GM12878 (cell line): ENCODE measurements at regions not wholly inside any gene's neighbourhood (a gene's known extent, or its start where the extent isn't known, plus 50 kb on each side); places are given as distances from the start of the nearest gene placed in this dataset.
A peak's percentile ranks its signal among the peaks of the same experiment; 100 is the strongest.

Source experiments
- ATAC-seq: fragments of 200-7000 bp; cut with Tn5 transposase; 3 replicates; pipeline ENCODE4 v1.9.1; 2020; ENCODE audit warnings: mild to moderate bottlenecking, moderate library complexity
- BruUV-seq: library from RNA; stranded (reverse); fragments of 400-500 nt; replicated peaks from 2 replicates; lab custom pipeline; 2021; lab: Mats Ljungman, UMichigan
- CTCF ChIA-PET: fragments of 300-600 bp; sonication (Branson Sonifier 250); formaldehyde crosslinking; extraction: SDS; loops from one replicate; lab custom pipeline; 2021; ENCODE audit warnings: inconsistent platforms; lab: Yijun Ruan, JAX
- POLR2A ChIA-PET: fragments of 350-600 bp; formaldehyde crosslinking; extraction: SDS; loops from one replicate; lab custom pipeline; 2021; ENCODE audit warnings: inconsistent platforms; lab: Charles Lee
- RAD21 ChIA-PET: fragments of 300-600 bp; sonication (Branson Sonifier 250); formaldehyde crosslinking; loops from one replicate; lab custom pipeline; 2023; ENCODE audit warnings: antibody characterized with exemption; ENCODE audit not compliant: unreplicated experiment; lab: Charles Lee
- SMC1A ChIA-PET: fragments of 300-600 bp; sonication (Branson Sonifier 250); formaldehyde crosslinking; loops from one replicate; lab custom pipeline; 2023; ENCODE audit not compliant: unreplicated experiment, uncharacterized antibody; lab: Charles Lee
- DNase-seq: peaks from one replicate; pipeline ENCODE4 v3.0.0-alpha.2; 2011; ENCODE audit warnings: low read depth, low spot score
- FAIRE-seq: peaks from 3 replicates; lab custom pipeline; 2011; peaks lifted over from hg19 to GRCh38; lab: Jason Lieb, UNC
- H2AFZ ChIP-seq: 2 replicates; pipeline ENCODE4 v1.6.0; 2011; ENCODE audit warnings: low read depth, low read length, control low read depth; ENCODE audit not compliant: control insufficient read depth
- H3K27ac ChIP-seq: 2 replicates; pipeline ENCODE4 v1.5.1; 2011; ENCODE audit warnings: control low read depth; ENCODE audit not compliant: control insufficient read depth, insufficient read depth
- H3K27me3 ChIP-seq, 2 experiments: replicated peaks in 1 of 2; 2 replicates each; pipeline versions ENCODE4 v1.6.0 to v1.6.1; 2011; ENCODE audit warnings: low read length in 1 of 2; ENCODE audit not compliant: control insufficient read depth in 2 of 2, insufficient read depth in 2 of 2
- H3K36me3 ChIP-seq, 2 experiments: 2 replicates each; pipeline ENCODE4 v1.5.1; 2011; ENCODE audit warnings: low read length in 1 of 2; ENCODE audit not compliant: control insufficient read depth in 2 of 2, insufficient read depth in 2 of 2
- H3K4me1 ChIP-seq: 2 replicates; pipeline ENCODE4 v1.6.1; 2011; ENCODE audit warnings: mild to moderate bottlenecking, low read length, moderate library complexity, mixed read lengths; ENCODE audit not compliant: control insufficient read depth, insufficient read depth
- H3K4me2 ChIP-seq: 2 replicates; pipeline ENCODE4 v1.6.0; 2011; ENCODE audit warnings: control low read depth; ENCODE audit not compliant: control insufficient read depth, insufficient read depth
- H3K4me3 ChIP-seq: fragments of 200-600 bp; sonication (generic); 2 replicates; pipeline ENCODE4 v1.5.1; 2016
- H3K79me2 ChIP-seq: 2 replicates; pipeline ENCODE4 v1.6.0; 2011; ENCODE audit warnings: low read length; ENCODE audit not compliant: control insufficient read depth, insufficient read depth
- H3K9ac ChIP-seq: 2 replicates; pipeline ENCODE4 v1.8.0; 2011; ENCODE audit warnings: low read length, control low read depth, mixed read lengths; ENCODE audit not compliant: control insufficient read depth, insufficient read depth
- H3K9me3 ChIP-seq: replicated peaks from 3 replicates; pipeline ENCODE4 v1.5.1; 2011; ENCODE audit warnings: mild to moderate bottlenecking, low read length; ENCODE audit not compliant: control insufficient read depth, insufficient read depth
- H4K20me1 ChIP-seq: 2 replicates; pipeline ENCODE4 v1.6.0; 2011; ENCODE audit not compliant: control insufficient read depth, insufficient read depth
- CBX5 ChIP-seq: sonication (generic); IDR thresholded peaks from 2 replicates; pipeline ENCODE4 v1.6.1; 2016; ENCODE audit warnings: low read depth, moderate library complexity, mild to moderate bottlenecking, inconsistent platforms
- EED ChIP-seq: sonication (generic); IDR thresholded peaks from 2 replicates; pipeline ENCODE4 v1.6.1; 2016; ENCODE audit warnings: antibody characterized with exemption, low read depth
- EP300 ChIP-seq, 2 experiments: fragments of 150-350 bp in 1 of 2; IDR thresholded peaks; 2 replicates each; pipeline ENCODE4 v1.6.1; 2011 to 2012; ENCODE audit warnings: low read depth in 2 of 2, low read length in 2 of 2, borderline replicate concordance in 1 of 2, improper control_type of control experiment in 1 of 2, inconsistent platforms in 1 of 2; ENCODE audit not compliant: control insufficient read depth in 1 of 2
- HDAC2 ChIP-seq: fragments of 200-600 bp; sonication (generic); IDR thresholded peaks from 2 replicates; pipeline ENCODE4 v1.6.1; 2017
- NKRF ChIP-seq: fragments of 450-650 bp; conservative IDR thresholded peaks from 2 replicates; pipeline ENCODE4 v1.6.1; 2017; ENCODE audit warnings: mild to moderate bottlenecking, moderate library complexity
- PAX5 ChIP-seq: IDR thresholded peaks from 2 replicates; pipeline ENCODE4 v1.6.1; 2011; ENCODE audit warnings: low read depth, low read length, borderline replicate concordance
- PAX8 ChIP-seq: fragments of 450-650 bp; IDR thresholded peaks from 2 replicates; pipeline ENCODE4 v1.6.1; 2017; ENCODE audit warnings: mild to moderate bottlenecking, moderate library complexity
- SMC3 ChIP-seq: IDR thresholded peaks from 2 replicates; pipeline ENCODE4 v1.6.1; 2011; ENCODE audit warnings: low read length, improper control_type of control experiment, borderline replicate concordance
- SPI1 ChIP-seq: IDR thresholded peaks from 2 replicates; pipeline ENCODE4 v1.6.1; 2011; ENCODE audit warnings: low read depth, mild to moderate bottlenecking, low read length, moderate library complexity, borderline replicate concordance; ENCODE audit not compliant: insufficient read depth
- SRF ChIP-seq, 2 experiments: IDR thresholded peaks; 2 replicates each; pipeline ENCODE4 v1.6.1; 2011; ENCODE audit warnings: low read depth in 2 of 2, low read length in 2 of 2, mild to moderate bottlenecking in 1 of 2, moderate library complexity in 1 of 2
- ZBTB33 ChIP-seq: fragments of 450-650 bp; IDR thresholded peaks from 2 replicates; pipeline ENCODE4 v1.6.1; 2017; ENCODE audit warnings: mild to moderate bottlenecking
- WGBS: methylation state at CpG from one replicate; pipeline ENCODE4 v1.1.6; 2016; ENCODE audit warnings: low lambda C conversion rate; ENCODE audit not compliant: insufficient replicate concordance, insufficient coverage; ENCODE audit errors: missing lambda C conversion rate; 5-methylcytosine and 5-hydroxymethylcytosine counted together
- in situ Hi-C: fragments of 300-500 bp; cut with MboI; formaldehyde crosslinking; loops from 9 replicates; pipeline ENCODE4 v1.14.3; 2018; ENCODE audit warnings: mixed read lengths
- intact Hi-C: fragments of 100-400 bp; cut with micrococcal nuclease; formaldehyde crosslinking; loops from one replicate; pipeline ENCODE4 v1.14.2; 2022; ENCODE audit not compliant: unreplicated experiment

- POLR2A ChIA-PET = no interaction called here
- Histone ChIP-seq H2AFZ (no peak overlapping the region), H3K27ac (no peak overlapping the region), H3K79me2 (no peaks in the 10 kb centered on the region), H3K4me1 (no peaks in the 10 kb centered on the region), H3K4me3 (no peak overlapping the region), H3K27me3 (peaks cover 4 to 6% of the 10 kb centered on the region in 2 experiments; a peak in 3 of 4 replicates), H3K9ac (no peak overlapping the region), H4K20me1 (no peaks in the 10 kb centered on the region), H3K4me2 (no peak overlapping the region), H3K36me3 (no peaks in the 10 kb centered on the region), H3K9me3 (peaks cover 3% of the 10 kb centered on the region; the same call in 1 of the 3 replicates)
- SMC1A ChIA-PET = interaction anchor here (0.8 kb wide), 1 partner anchor 32 kb away, joined by 3 read pairs; no protein-coding TSS in a partner anchor
- no peak for FAIRE-seq
- RAD21 ChIA-PET = interaction anchor here (0.9 kb wide), 1 partner anchor 20 kb away, joined by 4 read pairs; no protein-coding TSS in a partner anchor
- WGBS = 27% methylated on average over 16 of the region's 16 CpGs
- intact Hi-C loops (no loop called here), in situ Hi-C loops (no loop called here)
- no TSS peak for BruUV-seq
- TF ChIP-seq CBX5 = no peak
- no peak for ATAC-seq
- DNase-seq = no peak
- CTCF ChIA-PET = interaction anchor here (1.6 kb wide), 1 partner anchor 19 kb away, joined by 4 read pairs; no protein-coding TSS in a partner anchor
Observed at GRCh38 chr17:77036136-77036840, 104.5 kb upstream of the SEC14L1 start.

GRCh38 chr17:77036841-77037381, 103.9 kb upstream of the SEC14L1 start:
- no peak overlapping the region for H3K9ac ChIP-seq
- CTCF ChIA-PET = interaction anchor here (1.6 kb wide), 1 partner anchor 19 kb away, joined by 4 read pairs; no protein-coding TSS in a partner anchor
- POLR2A ChIA-PET = no interaction called here
- no peaks in the 10 kb centered on the region for H3K79me2 ChIP-seq
- H3K4me3 ChIP-seq = no peak overlapping the region
- H3K27me3 ChIP-seq = peaks cover 4 to 6% of the 10 kb centered on the region in 2 experiments; a peak in 3 of 4 replicates
- H4K20me1 ChIP-seq = no peaks in the 10 kb centered on the region
- no peaks in the 10 kb centered on the region for H3K36me3 ChIP-seq
- BruUV-seq = no TSS peak
- WGBS = 7% methylated on average over 23 of the region's 23 CpGs
- RAD21 ChIA-PET = interaction anchor here (0.9 kb wide), 1 partner anchor 20 kb away, joined by 4 read pairs; no protein-coding TSS in a partner anchor
- H3K4me1 ChIP-seq = no peaks in the 10 kb centered on the region
- no peak overlapping the region for H3K27ac ChIP-seq
- DNase-seq (no peak), ATAC-seq (0 out of 3 replicates have a peak, but pooled peaks have one; percentile 25), FAIRE-seq (no peak)
- no peak overlapping the region for H2AFZ ChIP-seq
- no peak overlapping the region for H3K4me2 ChIP-seq
- H3K9me3 ChIP-seq = no peaks in the 10 kb centered on the region; the same call in 2 of the 3 replicates
- SMC1A ChIA-PET = interaction anchor here (0.8 to 0.9 kb wide), 2 partner anchors 33 to 66 kb away, joined by 3 read pairs; no protein-coding TSS in a partner anchor
- in situ Hi-C loops (no loop called here), intact Hi-C loops (no loop called here)
- TF ChIP-seq NKRF (no peak), EP300 (IDR thresholded peaks at IDR 0.05; ENCODE audit: borderline replicate concordance in 1 of 2, control insufficient read depth in 1 of 2, low read depth in 2 of 2, low read length in 2 of 2) (no peak), PAX8 (no peak), SPI1 (peak; percentile 10; the same call in 1 of the 2 replicates), ZBTB33 (no peak), HDAC2 (no peak), PAX5 (0 out of 2 replicates have a peak, but pooled peaks have one; percentile 7), EED (no peak), SMC3 (no peak), SRF (IDR thresholded peaks at IDR 0.05; ENCODE audit: low read depth in 2 of 2, low read length in 2 of 2) (no peak)
